NCI-H1417 treated with DMSO at 0.1 percent for 48 hours (cell line): ENCODE measurements at regions not wholly inside any gene's neighbourhood (a gene's known extent, or its start where the extent isn't known, plus 50 kb on each side); places are given as distances from the start of the nearest gene placed in this dataset.

Source experiments
- DNase-seq: peaks from one replicate; lab custom pipeline; 2025; lab: John Stamatoyannopoulos, UW

- DNase-seq, result no peak
Measured at GRCh38 chr1:103250441-103250861, 142.1 kb upstream of the COL11A1 start.

GRCh38 chr1:103248417-103249102 lies 140.2 kb upstream of the COL11A1 start:
- no peak for DNase-seq

GRCh38 chr1:103247517-103247916 lies 139.2 kb upstream of the COL11A1 start:
- DNase-seq, result no peak

- no peak for DNase-seq
Measured at GRCh38 chr1:103243481-103243880, 135.2 kb upstream of the COL11A1 start.

GRCh38 chr1:103239034-103239433 lies 130.7 kb upstream of the COL11A1 start:
- DNase-seq, result no peak

GRCh38 chr1:103230061-103230460 lies 121.7 kb upstream of the COL11A1 start:
- no peak for DNase-seq

GRCh38 chr1:103220631-103221041 lies 112.3 kb upstream of the COL11A1 start:
- DNase-seq, result no peak

GRCh38 chr1:103218821-103219220 lies 110.5 kb upstream of the COL11A1 start:
- DNase-seq, result no peak

- no peak for DNase-seq
Measured at GRCh38 chr1:103218369-103218768, 110.0 kb upstream of the COL11A1 start.

- no peak for DNase-seq
Measured at GRCh38 chr1:103211073-103211472, 102.8 kb upstream of the COL11A1 start.

- no peak for DNase-seq
Measured at GRCh38 chr1:103208844-103209243, 100.5 kb upstream of the COL11A1 start.

- no peak for DNase-seq
Measured at GRCh38 chr1:103199001-103199400, 90.7 kb upstream of the COL11A1 start.

GRCh38 chr1:103198076-103198475 lies 89.8 kb upstream of the COL11A1 start:
- no peak for DNase-seq

- no peak for DNase-seq
Measured at GRCh38 chr1:103197216-103197615, 88.9 kb upstream of the COL11A1 start.

- no peak for DNase-seq
Measured at GRCh38 chr1:103194984-103195383, 86.7 kb upstream of the COL11A1 start.

- no peak for DNase-seq
Measured at GRCh38 chr1:103194060-103194459, 85.7 kb upstream of the COL11A1 start.

- DNase-seq, result no peak
Measured at GRCh38 chr1:103191327-103191726, 83.0 kb upstream of the COL11A1 start.

GRCh38 chr1:103190766-103191165 lies 82.4 kb upstream of the COL11A1 start:
- no peak for DNase-seq

GRCh38 chr1:103187673-103188072 lies 79.4 kb upstream of the COL11A1 start:
- no peak for DNase-seq

- no peak for DNase-seq
Measured at GRCh38 chr1:103180660-103181059, 72.3 kb upstream of the COL11A1 start.

- DNase-seq, result no peak
Measured at GRCh38 chr1:103177108-103177775, 68.9 kb upstream of the COL11A1 start.

- no peak for DNase-seq
Measured at GRCh38 chr1:103171041-103171590, 62.8 kb upstream of the COL11A1 start.

- no peak for DNase-seq
Measured at GRCh38 chr1:103170609-103171008, 62.3 kb upstream of the COL11A1 start.
